ENCODE measurements at regions not wholly inside any gene's neighbourhood (a gene's known extent, or its start where the extent isn't known, plus 50 kb on each side); places are given as distances from the start of the nearest gene placed in this dataset.

- CTCF ChIA-PET, result no interaction called here
- H3K79me2 ChIP-seq (ENCODE audit: control insufficient read depth, insufficient read depth, low read length), result no peaks in the 10 kb centered on the region
- no peaks in the 10 kb centered on the region for H3K27me3 ChIP-seq (ENCODE audit: control insufficient read depth in 2 of 2, insufficient read depth in 2 of 2, low read length in 2 of 2)
- H3K4me3 ChIP-seq (replicated peaks in 1 of 3; ENCODE audit: insufficient read depth in 1 of 3, low read depth in 1 of 3, low read length in 3 of 3), result no peak overlapping the region
- H2AFZ ChIP-seq (ENCODE audit: low read depth, low read length), result no peak overlapping the region
- no TSS peak for BruUV-seq (replicated peaks)
- dilution Hi-C loops (cut with MboI; ENCODE audit: extremely low pct_ligation_motif_present, low sequenced_read_pairs), result no loop called here
- intact Hi-C loops (cut with micrococcal nuclease), result no loop called here
- no peak for TF ChIP-seq POLR2A (IDR thresholded peaks at IDR 0.05; ENCODE audit: low read depth, low read length)
- TF ChIP-seq POLR2AphosphoS5 (IDR thresholded peaks at IDR 0.05; ENCODE audit: insufficient read depth, low read depth, low read length), result no peak
- TF ChIP-seq GATA2 (IDR thresholded peaks at IDR 0.05; ENCODE audit: insufficient read depth, insufficient read length, low read depth, low read length), result no peak
- no peak for TF ChIP-seq FOS (IDR thresholded peaks at IDR 0.05; ENCODE audit: borderline replicate concordance, insufficient read depth, low read length)
- no peak for TF ChIP-seq EZH2 (IDR thresholded peaks at IDR 0.05; ENCODE audit: borderline replicate concordance, low read depth, low read length, severe bottlenecking)
- no peak for TF ChIP-seq MAX (IDR thresholded peaks at IDR 0.05; ENCODE audit: insufficient read depth, insufficient read length)
- no peak for TF ChIP-seq CTCF (IDR thresholded peaks at IDR 0.05; ENCODE audit: extremely low read depth in 1 of 2, insufficient read depth in 1 of 2, low read depth in 1 of 2, low read length in 2 of 2)
- TF ChIP-seq MYC (IDR thresholded peaks at IDR 0.05; ENCODE audit: low read depth, low read length), result no peak
- no peak for TF ChIP-seq JUN (IDR thresholded peaks at IDR 0.05; ENCODE audit: borderline replicate concordance, insufficient read depth, insufficient read length, low read depth)
- no peaks in the 10 kb centered on the region for H3K4me1 ChIP-seq (ENCODE audit: control insufficient read depth, extremely low read depth, insufficient read depth, low read length)
- H3K9ac ChIP-seq (replicated peaks; ENCODE audit: extremely low read depth, insufficient read depth, low read length), result no peak overlapping the region
- no peak overlapping the region for H3K4me2 ChIP-seq (ENCODE audit: insufficient read depth, low read length)
- POLR2A ChIA-PET, result no interaction called here
- peaks cover 4% of the 10 kb centered on the region for H3K9me3 ChIP-seq (replicated peaks; ENCODE audit: control insufficient read depth, insufficient read depth, low read length)
- DNase-seq (ENCODE audit: low read depth, low spot score) (no peak), FAIRE-seq (no peak)
- H4K20me1 ChIP-seq (replicated peaks; ENCODE audit: control insufficient read depth, extremely low read depth, insufficient read depth, low read length), result no peaks in the 10 kb centered on the region
- no peak overlapping the region for H3K27ac ChIP-seq (ENCODE audit: insufficient read depth, low read depth, low read length)
- no peaks in the 10 kb centered on the region for H3K9me1 ChIP-seq (replicated peaks; ENCODE audit: control insufficient read depth, extremely low read depth, insufficient read depth, low read length)
- H3K36me3 ChIP-seq (ENCODE audit: control insufficient read depth in 2 of 2, extremely low read depth in 1 of 2, insufficient read depth in 2 of 2, low read length in 2 of 2), result no peaks in the 10 kb centered on the region
Measured at GRCh38 chr17:52442350-52442749, 283.8 kb upstream of the CA10 start.
